IPS-15b (cell line): ENCODE measurements at regions not wholly inside any gene's neighbourhood (a gene's known extent, or its start where the extent isn't known, plus 50 kb on each side); places are given as distances from the start of the nearest gene placed in this dataset.

Source experiments
- H3K27me3 ChIP-seq: one replicate; pipeline ENCODE4 v1.6.1; 2013; ENCODE audit warnings: low read length; ENCODE audit not compliant: control insufficient read depth, insufficient read depth
- H3K36me3 ChIP-seq: one replicate; pipeline ENCODE4 v1.6.1; 2013; ENCODE audit warnings: low read length; ENCODE audit not compliant: control insufficient read depth, insufficient read depth
- H3K4me1 ChIP-seq: one replicate; pipeline ENCODE4 v1.6.1; 2013; ENCODE audit warnings: mild to moderate bottlenecking, low read length; ENCODE audit not compliant: control insufficient read depth, insufficient read depth
- H3K4me3 ChIP-seq: one replicate; pipeline ENCODE4 v1.5.1; 2013; ENCODE audit warnings: low read depth, low read length
- H3K9ac ChIP-seq: one replicate; pipeline ENCODE4 v1.6.1; 2013; ENCODE audit warnings: low read depth, mild to moderate bottlenecking, low read length
- H3K9me3 ChIP-seq: one replicate; pipeline ENCODE4 v1.6.1; 2013; ENCODE audit warnings: mild to moderate bottlenecking, low read length; ENCODE audit not compliant: control insufficient read depth, insufficient read depth

DNA sequence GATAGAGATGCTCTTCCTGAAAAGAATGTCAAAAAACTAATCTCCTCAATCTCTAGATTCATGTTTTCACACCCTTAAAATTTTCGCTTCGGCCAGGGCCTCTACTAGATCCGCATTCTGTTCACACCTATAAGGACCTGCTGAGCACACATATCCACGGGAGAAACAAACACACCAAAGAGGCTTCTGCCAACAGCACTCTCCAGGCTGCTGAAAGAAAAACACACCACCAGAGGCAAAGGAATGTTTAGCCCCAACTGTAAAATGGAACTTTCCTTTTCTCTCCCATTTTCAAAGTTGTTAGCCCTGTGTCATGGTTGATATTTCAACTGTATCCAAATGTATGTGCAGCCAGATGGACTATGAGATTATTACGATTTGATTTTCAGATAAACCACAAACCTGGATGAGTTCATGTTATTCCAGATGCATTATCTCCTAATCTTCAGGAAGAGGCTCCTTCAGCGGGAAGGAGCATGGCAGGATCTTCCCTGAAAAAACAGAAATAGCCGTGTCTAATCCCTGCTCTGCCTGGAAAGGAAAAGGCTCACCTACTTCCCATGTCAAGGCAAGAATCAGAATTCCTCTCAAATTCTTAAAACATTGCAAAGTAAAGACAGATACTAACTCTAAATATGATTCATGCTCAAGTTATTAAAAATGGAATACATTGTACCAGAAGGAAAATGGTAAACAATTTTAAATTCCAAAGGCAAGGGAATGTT lies 442.7 kb upstream of the NR2F2 start:
- no peaks in the 10 kb centered on the region for H3K27me3 ChIP-seq
- H3K4me3 ChIP-seq, result no peak overlapping the region
- H3K4me1 ChIP-seq, result no peaks in the 10 kb centered on the region
- no peak overlapping the region for H3K9ac ChIP-seq
- no peaks in the 10 kb centered on the region for H3K36me3 ChIP-seq
- no peaks in the 10 kb centered on the region for H3K9me3 ChIP-seq

DNA sequence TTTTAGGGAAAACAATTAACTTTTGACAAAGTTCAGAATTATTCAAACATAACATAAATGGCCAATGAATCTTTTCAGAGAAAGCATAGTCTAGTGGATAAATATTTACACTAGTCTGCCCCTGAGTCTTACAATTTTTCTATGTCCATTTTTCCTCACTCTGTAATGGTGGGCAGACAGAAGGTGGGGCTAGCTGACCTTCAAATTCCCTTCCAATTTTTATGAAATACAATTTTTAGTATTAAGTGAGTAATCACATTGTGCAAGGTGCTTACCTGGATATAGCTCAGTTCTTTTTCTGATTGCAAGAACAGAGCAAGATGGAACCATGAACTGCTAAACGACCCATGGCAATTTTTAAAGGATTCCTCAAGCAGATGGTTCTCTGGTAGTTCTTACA lies 441.7 kb upstream of the NR2F2 start:
- no peaks in the 10 kb centered on the region for H3K9me3 ChIP-seq
- H3K9ac ChIP-seq, result no peak overlapping the region
- H3K27me3 ChIP-seq, result no peaks in the 10 kb centered on the region
- H3K36me3 ChIP-seq, result no peaks in the 10 kb centered on the region
- no peak overlapping the region for H3K4me3 ChIP-seq
- no peaks in the 10 kb centered on the region for H3K4me1 ChIP-seq

DNA sequence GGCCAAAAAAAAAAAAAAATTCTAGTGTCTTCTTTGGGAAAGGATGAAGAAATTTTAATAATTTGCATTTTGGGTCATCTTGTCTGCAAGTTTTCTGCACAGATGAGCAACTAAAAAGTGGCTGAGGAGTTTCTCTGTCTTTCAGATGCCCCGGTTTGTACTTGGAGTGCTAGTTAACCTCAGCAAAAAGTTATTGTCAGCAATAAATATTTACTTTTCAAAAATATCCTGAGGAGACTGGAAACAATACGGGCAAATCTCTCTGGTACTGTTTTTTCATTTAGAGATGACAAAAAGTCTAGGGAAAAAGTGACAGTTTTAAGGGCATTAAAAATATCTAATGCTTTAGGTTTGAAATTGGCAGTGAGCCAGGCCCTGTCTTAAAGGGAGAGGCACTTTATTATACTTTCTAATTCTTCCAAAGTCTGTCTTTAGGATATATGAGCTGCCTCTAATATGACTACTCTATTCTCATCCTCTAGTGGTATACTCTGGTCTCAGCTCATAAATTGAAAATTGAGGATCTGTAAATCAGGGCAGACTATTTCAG lies 436.0 kb upstream of the NR2F2 start:
- Histone ChIP-seq H3K9me3 (no peaks in the 10 kb centered on the region), H3K4me3 (no peak overlapping the region), H3K36me3 (no peaks in the 10 kb centered on the region), H3K27me3 (no peaks in the 10 kb centered on the region), H3K4me1 (no peaks in the 10 kb centered on the region), H3K9ac (no peak overlapping the region)

- no peaks in the 10 kb centered on the region for H3K36me3 ChIP-seq
- H3K9ac ChIP-seq, result no peak overlapping the region
- H3K4me3 ChIP-seq, result no peak overlapping the region
- H3K4me1 ChIP-seq, result no peaks in the 10 kb centered on the region
- H3K27me3 ChIP-seq, result no peaks in the 10 kb centered on the region
- H3K9me3 ChIP-seq, result no peaks in the 10 kb centered on the region
These were observed 435.0 kb upstream of the NR2F2 start for GRCh38 chr15:95895508-95895907.

- Histone ChIP-seq H3K9ac (no peak overlapping the region), H3K36me3 (no peaks in the 10 kb centered on the region), H3K9me3 (no peaks in the 10 kb centered on the region)
These were observed 432.8 kb upstream of the NR2F2 start for GRCh38 chr15:95897651-95898050.

DNA sequence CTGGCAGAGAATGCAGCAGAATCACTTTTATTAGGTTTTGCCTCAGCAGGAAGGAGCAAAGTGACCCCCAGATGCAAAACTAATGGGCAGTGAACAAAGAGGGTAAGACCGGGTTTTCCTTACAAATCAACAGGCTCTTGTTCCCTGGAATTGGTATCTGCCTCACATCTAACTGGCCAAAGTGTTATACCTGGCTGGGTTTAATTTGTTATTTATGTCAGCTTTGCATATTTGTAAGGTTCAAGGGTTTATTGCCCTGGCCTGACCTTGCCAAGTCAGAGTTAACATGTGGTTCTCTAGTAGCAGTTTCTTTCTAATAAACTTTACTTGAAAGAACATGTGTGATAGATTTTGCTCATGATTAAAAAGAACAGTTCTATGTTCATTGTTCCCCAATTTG lies 431.7 kb upstream of the NR2F2 start:
- H3K4me3 ChIP-seq, result no peak overlapping the region
- no peaks in the 10 kb centered on the region for H3K4me1 ChIP-seq
- no peaks in the 10 kb centered on the region for H3K9me3 ChIP-seq
- no peaks in the 10 kb centered on the region for H3K36me3 ChIP-seq
- no peak overlapping the region for H3K9ac ChIP-seq
- H3K27me3 ChIP-seq, result no peaks in the 10 kb centered on the region

More at GRCh38 chr15:95897651-95898050, 432.8 kb upstream of the NR2F2 start:
- Histone ChIP-seq H3K27me3 (no peaks in the 10 kb centered on the region), H3K4me3 (no peak overlapping the region), H3K4me1 (no peaks in the 10 kb centered on the region)

DNA sequence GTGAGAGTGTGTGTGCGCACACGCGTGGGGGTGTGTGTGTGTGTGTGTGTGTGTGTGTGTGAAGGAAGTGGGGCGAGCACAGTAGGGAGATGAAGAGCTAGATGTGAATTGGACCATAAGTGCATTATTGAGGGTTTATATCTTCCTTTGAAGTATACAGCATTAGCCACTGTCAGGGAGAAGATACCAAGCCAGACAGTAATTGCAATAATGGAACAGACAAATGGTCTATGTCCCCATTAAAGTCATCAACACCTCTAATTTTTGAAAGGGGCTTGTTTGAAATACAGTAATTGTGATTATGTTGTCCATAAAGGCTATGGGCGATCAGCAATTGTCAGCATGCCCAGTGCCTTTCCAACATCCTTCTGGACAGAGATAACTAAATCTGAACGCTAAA lies 429.2 kb upstream of the NR2F2 start:
- Histone ChIP-seq H3K9me3 (no peaks in the 10 kb centered on the region), H3K4me1 (no peaks in the 10 kb centered on the region), H3K9ac (no peak overlapping the region), H3K36me3 (no peaks in the 10 kb centered on the region), H3K27me3 (no peaks in the 10 kb centered on the region), H3K4me3 (no peak overlapping the region)

DNA sequence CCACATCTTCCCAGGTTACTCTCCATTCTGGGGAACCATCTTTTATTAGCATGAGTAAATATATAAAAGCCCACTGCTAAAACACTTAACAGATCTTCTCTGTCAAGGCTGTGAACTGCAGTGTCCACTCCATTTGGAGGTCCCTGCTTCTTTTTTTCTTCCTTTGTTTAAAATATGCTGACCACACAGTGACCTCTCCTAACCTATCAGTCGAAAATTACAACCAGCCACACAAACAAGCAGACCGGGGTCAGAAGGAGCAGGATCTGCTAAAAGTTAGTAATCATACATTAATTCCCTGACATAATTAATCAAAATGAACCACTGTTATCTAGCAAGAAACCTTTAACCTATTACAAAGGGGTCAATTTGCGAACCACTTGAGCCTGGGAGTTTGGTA lies 427.9 kb upstream of the NR2F2 start:
- Histone ChIP-seq H3K36me3 (no peaks in the 10 kb centered on the region), H3K4me1 (no peaks in the 10 kb centered on the region), H3K9ac (no peak overlapping the region), H3K9me3 (no peaks in the 10 kb centered on the region), H3K4me3 (no peak overlapping the region), H3K27me3 (peaks cover 3% of the 10 kb centered on the region)

GRCh38 chr15:95903352-95903751 lies 427.1 kb upstream of the NR2F2 start:
- H3K36me3 ChIP-seq, result no peaks in the 10 kb centered on the region
- H3K4me3 ChIP-seq, result no peak overlapping the region
- no peaks in the 10 kb centered on the region for H3K9me3 ChIP-seq
- H3K4me1 ChIP-seq, result no peaks in the 10 kb centered on the region
- H3K9ac ChIP-seq, result no peak overlapping the region
- peaks cover 3% of the 10 kb centered on the region for H3K27me3 ChIP-seq

GRCh38 chr15:95910643-95911212 lies 419.8 kb upstream of the NR2F2 start:
- Histone ChIP-seq H3K9ac (no peak overlapping the region), H3K9me3 (no peaks in the 10 kb centered on the region), H3K4me3 (peak overlapping the region; percentile 9), H3K27me3 (peaks cover 14% of the 10 kb centered on the region), H3K4me1 (peaks cover 7% of the 10 kb centered on the region), H3K36me3 (no peaks in the 10 kb centered on the region)

- H3K36me3 ChIP-seq, result no peaks in the 10 kb centered on the region
- H3K27me3 ChIP-seq, result peaks cover 14% of the 10 kb centered on the region
- peaks cover 7% of the 10 kb centered on the region for H3K4me1 ChIP-seq
- no peak overlapping the region for H3K4me3 ChIP-seq
- no peak overlapping the region for H3K9ac ChIP-seq
- no peaks in the 10 kb centered on the region for H3K9me3 ChIP-seq
These were observed 418.8 kb upstream of the NR2F2 start for GRCh38 chr15:95911570-95912279.

GRCh38 chr15:95912280-95912625 lies 418.2 kb upstream of the NR2F2 start:
- no peak overlapping the region for H3K4me3 ChIP-seq
- peaks cover 7% of the 10 kb centered on the region for H3K4me1 ChIP-seq
- H3K36me3 ChIP-seq, result no peaks in the 10 kb centered on the region
- peaks cover 12% of the 10 kb centered on the region for H3K27me3 ChIP-seq
- no peaks in the 10 kb centered on the region for H3K9me3 ChIP-seq
- H3K9ac ChIP-seq, result no peak overlapping the region
